ENCODE measurements at regions not wholly inside any gene's neighbourhood (a gene's known extent, or its start where the extent isn't known, plus 50 kb on each side); places are given as distances from the start of the nearest gene placed in this dataset.
"Not testable (repeated sequence)": the region's sequence is repeated elsewhere in the genome, so short reads cannot be mapped to it uniquely, and the experiment has no call there.

GRCh38 chr12:105677672-105678071, 347.2 kb downstream of the C12orf75 start:
- no peak overlapping the region for H3K4me2 ChIP-seq (ENCODE audit: low read depth, low read length, poor library complexity, severe bottlenecking)
- no peaks in the 10 kb centered on the region for H3F3A ChIP-seq (ENCODE audit: insufficient read depth)
- H3K27ac ChIP-seq (ENCODE audit: low read depth, low read length): no peak overlapping the region
- no peaks in the 10 kb centered on the region for H3K9me2 ChIP-seq (replicated peaks; ENCODE audit: insufficient read depth, low read length)
- H3K9ac ChIP-seq (ENCODE audit: low read length): no peak overlapping the region
- no peaks in the 10 kb centered on the region for H3K79me2 ChIP-seq (ENCODE audit: insufficient read depth, low read length)
- H3K9me3 ChIP-seq (ENCODE audit: insufficient read depth, low read length): no peaks in the 10 kb centered on the region
- no peaks in the 10 kb centered on the region for H3K27me3 ChIP-seq (ENCODE audit: low read length)
- H3K4me3 ChIP-seq (ENCODE audit: insufficient read depth, low read length, poor library complexity, severe bottlenecking): no peak overlapping the region
- TF ChIP-seq EZH2phosphoT487 (conservative IDR thresholded peaks at IDR 0.05; ENCODE audit: low read length) (no peak), CTCF (IDR thresholded peaks at IDR 0.05; ENCODE audit: insufficient read depth, low read length, poor library complexity, severe bottlenecking) (no peak)
- H3K36me3 ChIP-seq (ENCODE audit: low read length): no peaks in the 10 kb centered on the region
- H2AFZ ChIP-seq (ENCODE audit: low read depth, low read length, severe bottlenecking): no peak overlapping the region
- H4K20me1 ChIP-seq (ENCODE audit: low read depth, low read length): no peaks in the 10 kb centered on the region

DNA sequence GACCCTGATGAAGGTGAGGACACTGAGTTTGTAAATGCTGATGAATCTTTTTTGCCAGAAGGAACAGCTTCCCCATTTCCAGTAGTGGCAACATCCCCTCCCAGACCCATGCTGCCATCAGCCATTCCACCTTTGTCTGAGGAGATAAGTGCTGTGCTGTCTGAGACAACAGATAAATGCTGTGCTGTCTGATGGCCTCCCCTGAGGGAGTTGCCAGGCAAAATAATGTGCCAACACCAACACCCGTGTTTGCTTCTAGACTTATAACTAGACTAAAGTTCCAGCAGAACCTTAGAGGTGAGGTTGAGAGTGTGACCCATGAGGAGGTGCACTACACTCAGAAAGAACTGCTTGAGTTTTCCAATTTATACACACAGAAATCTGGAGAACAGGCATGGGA, 349.5 kb downstream of the C12orf75 start:
- Histone ChIP-seq H3K9me2 (replicated peaks; ENCODE audit: insufficient read depth, low read length) (no peaks in the 10 kb centered on the region), H2AFZ (ENCODE audit: low read depth, low read length, severe bottlenecking) (no peak overlapping the region), H3K79me2 (ENCODE audit: insufficient read depth, low read length) (no peaks in the 10 kb centered on the region), H3K9me3 (ENCODE audit: insufficient read depth, low read length) (no peaks in the 10 kb centered on the region), H4K20me1 (ENCODE audit: low read depth, low read length) (no peaks in the 10 kb centered on the region), H3K27ac (ENCODE audit: low read depth, low read length) (no peak overlapping the region), H3K9ac (ENCODE audit: low read length) (no peak overlapping the region), H3F3A (ENCODE audit: insufficient read depth) (no peaks in the 10 kb centered on the region), H3K27me3 (ENCODE audit: low read length) (no peaks in the 10 kb centered on the region), H3K4me2 (ENCODE audit: low read depth, low read length, poor library complexity, severe bottlenecking) (no peak overlapping the region), H3K36me3 (ENCODE audit: low read length) (no peaks in the 10 kb centered on the region), H3K4me3 (ENCODE audit: insufficient read depth, low read length, poor library complexity, severe bottlenecking) (no peak overlapping the region)
- TF ChIP-seq CTCF (IDR thresholded peaks at IDR 0.05; ENCODE audit: insufficient read depth, low read length, poor library complexity, severe bottlenecking) (no peak), EZH2phosphoT487 (conservative IDR thresholded peaks at IDR 0.05; ENCODE audit: low read length) (no peak)

GRCh38 chr12:105681341-105681740, 350.9 kb downstream of the C12orf75 start:
- no peak overlapping the region for H3K4me3 ChIP-seq (ENCODE audit: insufficient read depth, low read length, poor library complexity, severe bottlenecking)
- H3K4me2 ChIP-seq (ENCODE audit: low read depth, low read length, poor library complexity, severe bottlenecking): no peak overlapping the region
- H4K20me1 ChIP-seq (ENCODE audit: low read depth, low read length): no peaks in the 10 kb centered on the region
- H2AFZ ChIP-seq (ENCODE audit: low read depth, low read length, severe bottlenecking): no peak overlapping the region
- no peaks in the 10 kb centered on the region for H3K9me2 ChIP-seq (replicated peaks; ENCODE audit: insufficient read depth, low read length)
- no peaks in the 10 kb centered on the region for H3K36me3 ChIP-seq (ENCODE audit: low read length)
- H3K27me3 ChIP-seq (ENCODE audit: low read length): no peaks in the 10 kb centered on the region
- no peak for TF ChIP-seq CTCF (IDR thresholded peaks at IDR 0.05; ENCODE audit: insufficient read depth, low read length, poor library complexity, severe bottlenecking)
- no peak for TF ChIP-seq EZH2phosphoT487 (conservative IDR thresholded peaks at IDR 0.05; ENCODE audit: low read length)
- H3F3A ChIP-seq (ENCODE audit: insufficient read depth): no peaks in the 10 kb centered on the region
- H3K9me3 ChIP-seq (ENCODE audit: insufficient read depth, low read length): no peaks in the 10 kb centered on the region
- no peak overlapping the region for H3K9ac ChIP-seq (ENCODE audit: low read length)
- no peaks in the 10 kb centered on the region for H3K79me2 ChIP-seq (ENCODE audit: insufficient read depth, low read length)
- no peak overlapping the region for H3K27ac ChIP-seq (ENCODE audit: low read depth, low read length)

DNA sequence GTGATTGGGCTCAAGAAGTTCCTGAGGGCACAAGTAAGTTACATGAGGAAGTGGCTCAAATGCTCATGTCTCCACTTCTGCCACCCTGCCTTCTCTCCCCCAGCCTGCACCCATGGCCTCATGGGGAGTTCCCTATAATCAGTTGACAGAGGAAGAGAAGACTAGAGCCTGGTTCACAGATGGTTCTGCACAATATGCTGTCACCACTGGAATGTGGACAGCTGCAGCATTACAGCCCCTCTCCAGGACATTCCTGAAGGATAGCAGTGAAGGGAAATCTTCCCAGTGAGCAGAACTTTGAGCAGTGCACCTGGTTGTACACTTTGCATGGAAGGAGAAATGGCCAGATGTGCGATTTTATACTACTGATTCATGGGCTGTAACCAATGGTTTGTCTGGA, 352.3 kb downstream of the C12orf75 start:
- not testable (repeated sequence) for H3K4me2 ChIP-seq (ENCODE audit: low read depth, low read length, poor library complexity, severe bottlenecking); H4K20me1 ChIP-seq (ENCODE audit: low read depth, low read length); H3K9me3 ChIP-seq (ENCODE audit: insufficient read depth, low read length); H3K27ac ChIP-seq (ENCODE audit: low read depth, low read length); H2AFZ ChIP-seq (ENCODE audit: low read depth, low read length, severe bottlenecking); H3K9me2 ChIP-seq (replicated peaks; ENCODE audit: insufficient read depth, low read length); H3K27me3 ChIP-seq (ENCODE audit: low read length); H3K9ac ChIP-seq (ENCODE audit: low read length); H3K4me3 ChIP-seq (ENCODE audit: insufficient read depth, low read length, poor library complexity, severe bottlenecking); H3K79me2 ChIP-seq (ENCODE audit: insufficient read depth, low read length); H3F3A ChIP-seq (ENCODE audit: insufficient read depth); H3K36me3 ChIP-seq (ENCODE audit: low read length)

- H3K9me2 ChIP-seq (replicated peaks; ENCODE audit: insufficient read depth, low read length); H3K4me3 ChIP-seq (ENCODE audit: insufficient read depth, low read length, poor library complexity, severe bottlenecking); H3K4me2 ChIP-seq (ENCODE audit: low read depth, low read length, poor library complexity, severe bottlenecking); H3K36me3 ChIP-seq (ENCODE audit: low read length); H3K27me3 ChIP-seq (ENCODE audit: low read length); H3K9me3 ChIP-seq (ENCODE audit: insufficient read depth, low read length); H3F3A ChIP-seq (ENCODE audit: insufficient read depth); H3K27ac ChIP-seq (ENCODE audit: low read depth, low read length); H3K79me2 ChIP-seq (ENCODE audit: insufficient read depth, low read length); H2AFZ ChIP-seq (ENCODE audit: low read depth, low read length, severe bottlenecking); H3K9ac ChIP-seq (ENCODE audit: low read length); H4K20me1 ChIP-seq (ENCODE audit: low read depth, low read length): not testable (repeated sequence)
Measured at GRCh38 chr12:105683836-105684235, 353.3 kb downstream of the C12orf75 start.
